ENCODE measurements at regions not wholly inside any gene's neighbourhood (a gene's known extent, or its start where the extent isn't known, plus 50 kb on each side); places are given as distances from the start of the nearest gene placed in this dataset.

DNA sequence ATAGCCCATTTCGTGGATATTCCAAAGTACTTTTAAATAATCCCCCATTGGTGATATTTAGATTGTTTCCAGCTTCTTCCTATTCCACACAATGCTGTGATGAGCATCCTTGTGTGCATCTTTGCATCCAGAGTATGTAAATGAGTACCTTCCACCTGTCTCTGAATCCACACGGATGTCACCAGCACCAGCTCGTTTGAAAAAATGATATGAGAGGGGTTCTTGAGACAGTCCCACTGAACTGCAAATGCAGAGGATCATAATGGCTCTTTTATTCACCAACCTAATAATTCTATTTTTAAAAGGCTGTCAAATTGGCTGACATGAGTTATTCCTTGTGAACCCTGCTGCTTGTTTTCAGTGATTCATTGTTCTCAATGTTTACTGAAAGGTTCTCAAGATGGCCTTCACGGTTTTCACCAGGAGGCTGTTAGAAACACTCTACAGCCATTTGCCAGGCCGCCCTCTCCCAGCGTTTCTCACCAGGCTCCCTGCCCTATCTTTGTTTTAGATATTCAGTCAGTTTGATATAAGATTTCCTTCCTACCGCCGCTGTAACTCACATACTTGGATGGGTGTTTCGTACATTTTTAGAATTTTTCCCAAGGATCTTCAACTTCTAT is 96.7 kb upstream of the PTPRG start (continued):
- TF ChIP-seq, protein P1, sequence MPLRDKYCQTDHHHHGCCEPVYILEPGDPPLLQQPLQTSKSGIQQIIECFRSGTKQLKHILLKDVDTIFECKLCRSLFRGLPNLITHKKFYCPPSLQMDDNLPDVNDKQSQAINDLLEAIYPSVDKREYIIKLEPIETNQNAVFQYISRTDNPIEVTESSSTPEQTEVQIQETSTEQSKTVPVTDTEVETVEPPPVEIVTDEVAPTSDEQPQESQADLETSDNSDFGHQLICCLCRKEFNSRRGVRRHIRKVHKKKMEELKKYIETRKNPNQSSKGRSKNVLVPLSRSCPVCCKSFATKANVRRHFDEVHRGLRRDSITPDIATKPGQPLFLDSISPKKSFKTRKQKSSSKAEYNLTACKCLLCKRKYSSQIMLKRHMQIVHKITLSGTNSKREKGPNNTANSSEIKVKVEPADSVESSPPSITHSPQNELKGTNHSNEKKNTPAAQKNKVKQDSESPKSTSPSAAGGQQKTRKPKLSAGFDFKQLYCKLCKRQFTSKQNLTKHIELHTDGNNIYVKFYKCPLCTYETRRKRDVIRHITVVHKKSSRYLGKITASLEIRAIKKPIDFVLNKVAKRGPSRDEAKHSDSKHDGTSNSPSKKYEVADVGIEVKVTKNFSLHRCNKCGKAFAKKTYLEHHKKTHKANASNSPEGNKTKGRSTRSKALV (CRISPR knock-in tag; IDR thresholded peaks at IDR 0.05): no peak
- no peak for TF ChIP-seq MTF2 (CRISPR knock-in tag; IDR thresholded peaks at IDR 0.05; ENCODE audit: borderline replicate concordance)
- TF ChIP-seq NONO (IDR thresholded peaks at IDR 0.05): no peak
- no peak for TF ChIP-seq NONO (CRISPR knock-in tag; conservative IDR thresholded peaks at IDR 0.05)
- TF ChIP-seq SOX5 (CRISPR knock-in tag; IDR thresholded peaks at IDR 0.05; ENCODE audit: borderline replicate concordance): no peak
- no peak for TF ChIP-seq ELF1 (CRISPR knock-in tag; IDR thresholded peaks at IDR 0.05)
- TF ChIP-seq ZNF569 (CRISPR knock-in tag; IDR thresholded peaks at IDR 0.05; ENCODE audit: borderline replicate concordance): no peak

DNA sequence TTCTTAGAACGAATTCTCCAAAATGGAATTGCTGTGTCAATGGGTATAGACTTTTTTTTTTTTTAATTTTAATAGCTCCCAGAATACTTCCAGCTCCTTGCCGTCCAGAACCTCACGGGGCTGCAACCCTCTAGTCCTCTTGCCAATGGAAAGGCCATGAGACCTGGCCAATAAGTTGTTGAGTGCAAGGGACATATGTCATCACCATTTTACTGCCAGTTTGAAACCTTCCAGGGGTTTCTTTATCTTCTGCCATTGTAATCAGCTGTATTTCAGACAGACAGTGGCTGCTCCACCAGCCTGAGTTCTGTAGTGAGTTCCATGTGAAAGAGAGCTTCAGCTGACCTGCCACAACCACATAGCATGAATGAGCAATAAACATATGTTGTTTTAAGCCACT is 95.0 kb upstream of the PTPRG start:
- no peaks in the 10 kb centered on the region for H4K20me1 ChIP-seq (ENCODE audit: insufficient read depth, low read length)
- H3K36me3 ChIP-seq (replicated peaks in 1 of 2; ENCODE audit: control insufficient read depth in 1 of 2, insufficient read depth in 2 of 2, low read length in 2 of 2): no peaks in the 10 kb centered on the region
- ATAC-seq (no peak), DNase-seq (ENCODE audit: low spot score) (no peak), FAIRE-seq (no peak)
- CTCF ChIA-PET (ENCODE audit: low intra/inter-chr PET ratio, low total read pairs): no interaction called here
- no peak overlapping the region for H3K27ac ChIP-seq (ENCODE audit: extremely low read length, insufficient read depth, low read length)
- H3K4me2 ChIP-seq (ENCODE audit: low read depth, low read length): no peak overlapping the region
- no peaks in the 10 kb centered on the region for H3K79me2 ChIP-seq (ENCODE audit: insufficient read depth, low read length)
- H3K27me3 ChIP-seq (ENCODE audit: control insufficient read depth in 1 of 2, insufficient read depth in 2 of 2, low read length in 2 of 2): no peaks in the 10 kb centered on the region
- in situ Hi-C loops (cut with HindIII; ENCODE audit: extremely low pct_ligation_motif_present, low pct_unique_long_range_greater_than_20kb) (no loop called here), intact Hi-C loops (cut with micrococcal nuclease; ENCODE audit: unreplicated experiment) (no loop called here)
- H3K4me3 ChIP-seq (replicated peaks in 1 of 3; ENCODE audit: insufficient read depth in 1 of 3, low read depth in 2 of 3, low read length in 3 of 3): no peak overlapping the region
- H2AFZ ChIP-seq (ENCODE audit: low read length): no peak overlapping the region
- no peaks in the 10 kb centered on the region for H3K4me1 ChIP-seq (ENCODE audit: insufficient read depth, low read length)
- TF ChIP-seq U2AF2 (IDR thresholded peaks at IDR 0.05; ENCODE audit: low read depth, low read length): no peak
- no peak for TF ChIP-seq ZNF260 (CRISPR knock-in tag; IDR thresholded peaks at IDR 0.05; ENCODE audit: borderline replicate concordance, low read depth)
- TF ChIP-seq RAD21 (CRISPR knock-in tag; IDR thresholded peaks at IDR 0.05): no peak
- TF ChIP-seq GTF3A (CRISPR knock-in tag; conservative IDR thresholded peaks at IDR 0.05): no peak
- no peak for TF ChIP-seq RELA (CRISPR knock-in tag; IDR thresholded peaks at IDR 0.05)
- TF ChIP-seq IRF2 (CRISPR knock-in tag; IDR thresholded peaks at IDR 0.05): no peak
- TF ChIP-seq IRX3 (CRISPR knock-in tag; IDR thresholded peaks at IDR 0.05; ENCODE audit: borderline replicate concordance, low read depth): no peak
- TF ChIP-seq HOXA3 (CRISPR knock-in tag; IDR thresholded peaks at IDR 0.05): no peak
- TF ChIP-seq TOE1 (CRISPR knock-in tag; IDR thresholded peaks at IDR 0.05): no peak
- TF ChIP-seq, protein P2, sequence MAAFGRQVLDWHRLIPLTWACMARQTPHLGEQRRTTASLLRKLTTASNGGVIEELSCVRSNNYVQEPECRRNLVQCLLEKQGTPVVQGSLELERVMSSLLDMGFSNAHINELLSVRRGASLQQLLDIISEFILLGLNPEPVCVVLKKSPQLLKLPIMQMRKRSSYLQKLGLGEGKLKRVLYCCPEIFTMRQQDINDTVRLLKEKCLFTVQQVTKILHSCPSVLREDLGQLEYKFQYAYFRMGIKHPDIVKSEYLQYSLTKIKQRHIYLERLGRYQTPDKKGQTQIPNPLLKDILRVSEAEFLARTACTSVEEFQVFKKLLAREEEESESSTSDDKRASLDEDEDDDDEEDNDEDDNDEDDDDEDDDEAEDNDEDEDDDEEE (CRISPR knock-in tag; IDR thresholded peaks at IDR 0.05): no peak
- no peak for TF ChIP-seq NFRKB (IDR thresholded peaks at IDR 0.05)
- POLR2A ChIA-PET: no interaction called here
- WGBS (ENCODE audit: low lambda C conversion rate): 16% methylated on average over 3 of the region's 3 CpGs
- no TSS peak for BruUV-seq (replicated peaks)
- H3K9me3 ChIP-seq (ENCODE audit: low read length): no peaks in the 10 kb centered on the region
- no peak overlapping the region for H3K9ac ChIP-seq (ENCODE audit: insufficient read depth, low read depth, low read length)
